ENCODE measurements at regions not wholly inside any gene's neighbourhood (a gene's known extent, or its start where the extent isn't known, plus 50 kb on each side); places are given as distances from the start of the nearest gene placed in this dataset.

GRCh38 chr4:110920990-110921389 lies 298.1 kb upstream of the PITX2 start:
- Mint-ChIP-seq H3K27me3 (ENCODE audit: low read depth) (no peaks in the 10 kb centered on the region), H3K36me3 (ENCODE audit: low read depth) (no peaks in the 10 kb centered on the region), H3K4me3 (ENCODE audit: low read depth) (no peak overlapping the region), H3K9me3 (no peaks in the 10 kb centered on the region), H3K4me1 (ENCODE audit: low read depth) (no peaks in the 10 kb centered on the region), H3K27ac (no peak overlapping the region)
- intact Hi-C loops (cut with micrococcal nuclease), result no loop called here
- no peak for DNase-seq (ENCODE audit: low spot score)

GRCh38 chr4:110924761-110925160 lies 301.9 kb upstream of the PITX2 start:
- no peaks in the 10 kb centered on the region for H3K4me1 Mint-ChIP-seq (ENCODE audit: low read depth)
- no peaks in the 10 kb centered on the region for H3K36me3 Mint-ChIP-seq (ENCODE audit: low read depth)
- H3K9me3 Mint-ChIP-seq, result no peaks in the 10 kb centered on the region
- H3K27me3 Mint-ChIP-seq (ENCODE audit: low read depth), result no peaks in the 10 kb centered on the region
- intact Hi-C loops (cut with micrococcal nuclease), result no loop called here
- no peak overlapping the region for H3K4me3 Mint-ChIP-seq (ENCODE audit: low read depth)
- H3K27ac Mint-ChIP-seq, result no peak overlapping the region
- DNase-seq (ENCODE audit: low spot score), result no peak

GRCh38 chr4:110926841-110927400 lies 304.0 kb upstream of the PITX2 start:
- Mint-ChIP-seq H3K27ac (no peak overlapping the region), H3K36me3 (ENCODE audit: low read depth) (no peaks in the 10 kb centered on the region), H3K9me3 (no peaks in the 10 kb centered on the region), H3K4me1 (ENCODE audit: low read depth) (no peaks in the 10 kb centered on the region), H3K27me3 (ENCODE audit: low read depth) (no peaks in the 10 kb centered on the region), H3K4me3 (ENCODE audit: low read depth) (no peak overlapping the region)
- DNase-seq (ENCODE audit: low spot score), result no peak
- intact Hi-C loops (cut with micrococcal nuclease), result no loop called here

- Mint-ChIP-seq H3K27me3 (ENCODE audit: low read depth) (no peaks in the 10 kb centered on the region), H3K4me1 (ENCODE audit: low read depth) (no peaks in the 10 kb centered on the region), H3K4me3 (ENCODE audit: low read depth) (no peak overlapping the region), H3K36me3 (ENCODE audit: low read depth) (no peaks in the 10 kb centered on the region), H3K9me3 (no peaks in the 10 kb centered on the region), H3K27ac (no peak overlapping the region)
- intact Hi-C loops (cut with micrococcal nuclease), result no loop called here
- DNase-seq (ENCODE audit: low spot score), result no peak
Measured at GRCh38 chr4:110933341-110933740, 310.5 kb upstream of the PITX2 start.

GRCh38 chr4:110944501-110944900 lies 321.6 kb upstream of the PITX2 start:
- DNase-seq (ENCODE audit: low spot score), result no peak
- H3K27ac Mint-ChIP-seq, result no peak overlapping the region
- no peak overlapping the region for H3K4me3 Mint-ChIP-seq (ENCODE audit: low read depth)
- intact Hi-C loops (cut with micrococcal nuclease), result no loop called here
- no peaks in the 10 kb centered on the region for H3K27me3 Mint-ChIP-seq (ENCODE audit: low read depth)
- H3K9me3 Mint-ChIP-seq, result no peaks in the 10 kb centered on the region
- H3K4me1 Mint-ChIP-seq (ENCODE audit: low read depth), result no peaks in the 10 kb centered on the region
- no peaks in the 10 kb centered on the region for H3K36me3 Mint-ChIP-seq (ENCODE audit: low read depth)

- intact Hi-C loops (cut with micrococcal nuclease), result no loop called here
- Mint-ChIP-seq H3K9me3 (no peaks in the 10 kb centered on the region), H3K36me3 (ENCODE audit: low read depth) (no peaks in the 10 kb centered on the region)
Measured at GRCh38 chr4:110945600-110945999, 322.7 kb upstream of the PITX2 start.

GRCh38 chr4:110949542-110949941 lies 326.7 kb upstream of the PITX2 start:
- no peak overlapping the region for H3K4me3 Mint-ChIP-seq (ENCODE audit: low read depth)
- intact Hi-C loops (cut with micrococcal nuclease), result no loop called here
- H3K9me3 Mint-ChIP-seq, result no peaks in the 10 kb centered on the region
- no peak overlapping the region for H3K27ac Mint-ChIP-seq
- H3K4me1 Mint-ChIP-seq (ENCODE audit: low read depth), result no peaks in the 10 kb centered on the region
- no peak for DNase-seq (ENCODE audit: low spot score)
- no peaks in the 10 kb centered on the region for H3K27me3 Mint-ChIP-seq (ENCODE audit: low read depth)
- no peaks in the 10 kb centered on the region for H3K36me3 Mint-ChIP-seq (ENCODE audit: low read depth)

More at GRCh38 chr4:110945600-110945999, 322.7 kb upstream of the PITX2 start:
- H3K4me3 Mint-ChIP-seq (ENCODE audit: low read depth), result no peak overlapping the region
- DNase-seq (ENCODE audit: low spot score), result no peak
- no peaks in the 10 kb centered on the region for H3K27me3 Mint-ChIP-seq (ENCODE audit: low read depth)
- H3K4me1 Mint-ChIP-seq (ENCODE audit: low read depth), result no peaks in the 10 kb centered on the region
- no peak overlapping the region for H3K27ac Mint-ChIP-seq

- Mint-ChIP-seq H3K27ac (no peak overlapping the region), H3K27me3 (ENCODE audit: low read depth) (no peaks in the 10 kb centered on the region), H3K36me3 (ENCODE audit: low read depth) (no peaks in the 10 kb centered on the region), H3K4me1 (ENCODE audit: low read depth) (no peaks in the 10 kb centered on the region), H3K4me3 (ENCODE audit: low read depth) (no peak overlapping the region), H3K9me3 (no peaks in the 10 kb centered on the region)
- intact Hi-C loops (cut with micrococcal nuclease), result no loop called here
- no peak for DNase-seq (ENCODE audit: low spot score)
Measured at GRCh38 chr4:110950731-110951130, 327.9 kb upstream of the PITX2 start.

GRCh38 chr4:110953191-110953590 lies 330.3 kb upstream of the PITX2 start:
- no peaks in the 10 kb centered on the region for H3K36me3 Mint-ChIP-seq (ENCODE audit: low read depth)
- H3K4me3 Mint-ChIP-seq (ENCODE audit: low read depth), result no peak overlapping the region
- H3K4me1 Mint-ChIP-seq (ENCODE audit: low read depth), result no peaks in the 10 kb centered on the region
- intact Hi-C loops (cut with micrococcal nuclease), result no loop called here
- H3K27ac Mint-ChIP-seq, result no peak overlapping the region
- no peaks in the 10 kb centered on the region for H3K27me3 Mint-ChIP-seq (ENCODE audit: low read depth)
- no peaks in the 10 kb centered on the region for H3K9me3 Mint-ChIP-seq
- DNase-seq (ENCODE audit: low spot score), result no peak

GRCh38 chr4:110953898-110954297 lies 331.0 kb upstream of the PITX2 start:
- H3K9me3 Mint-ChIP-seq, result no peaks in the 10 kb centered on the region
- no peaks in the 10 kb centered on the region for H3K36me3 Mint-ChIP-seq (ENCODE audit: low read depth)
- no peak overlapping the region for H3K4me3 Mint-ChIP-seq (ENCODE audit: low read depth)
- no peaks in the 10 kb centered on the region for H3K27me3 Mint-ChIP-seq (ENCODE audit: low read depth)
- DNase-seq (ENCODE audit: low spot score), result no peak
- H3K27ac Mint-ChIP-seq, result no peak overlapping the region
- no peaks in the 10 kb centered on the region for H3K4me1 Mint-ChIP-seq (ENCODE audit: low read depth)
- intact Hi-C loops (cut with micrococcal nuclease), result no loop called here

GRCh38 chr4:110955748-110956147 lies 332.9 kb upstream of the PITX2 start:
- no peaks in the 10 kb centered on the region for H3K4me1 Mint-ChIP-seq (ENCODE audit: low read depth)
- H3K36me3 Mint-ChIP-seq (ENCODE audit: low read depth), result no peaks in the 10 kb centered on the region
- intact Hi-C loops (cut with micrococcal nuclease), result no loop called here
- H3K9me3 Mint-ChIP-seq, result no peaks in the 10 kb centered on the region
- DNase-seq (ENCODE audit: low spot score), result no peak
- H3K27ac Mint-ChIP-seq, result no peak overlapping the region
- H3K27me3 Mint-ChIP-seq (ENCODE audit: low read depth), result no peaks in the 10 kb centered on the region
- H3K4me3 Mint-ChIP-seq (ENCODE audit: low read depth), result no peak overlapping the region

GRCh38 chr4:110959041-110959643 lies 336.3 kb upstream of the PITX2 start:
- Mint-ChIP-seq H3K4me3 (ENCODE audit: low read depth) (no peak overlapping the region), H3K4me1 (ENCODE audit: low read depth) (no peaks in the 10 kb centered on the region), H3K27ac (no peak overlapping the region), H3K9me3 (no peaks in the 10 kb centered on the region), H3K36me3 (ENCODE audit: low read depth) (no peaks in the 10 kb centered on the region), H3K27me3 (ENCODE audit: low read depth) (no peaks in the 10 kb centered on the region)
- DNase-seq (ENCODE audit: low spot score), result no peak
- intact Hi-C loops (cut with micrococcal nuclease), result no loop called here

GRCh38 chr4:110961066-110961465 lies 338.2 kb upstream of the PITX2 start:
- intact Hi-C loops (cut with micrococcal nuclease), result no loop called here
- DNase-seq (ENCODE audit: low spot score), result no peak
- Mint-ChIP-seq H3K27ac (no peak overlapping the region), H3K27me3 (ENCODE audit: low read depth) (no peaks in the 10 kb centered on the region), H3K36me3 (ENCODE audit: low read depth) (no peaks in the 10 kb centered on the region), H3K4me3 (ENCODE audit: low read depth) (no peak overlapping the region), H3K4me1 (ENCODE audit: low read depth) (no peaks in the 10 kb centered on the region), H3K9me3 (no peaks in the 10 kb centered on the region)

- no peaks in the 10 kb centered on the region for H3K9me3 Mint-ChIP-seq
- H3K27me3 Mint-ChIP-seq (ENCODE audit: low read depth), result no peaks in the 10 kb centered on the region
- no peaks in the 10 kb centered on the region for H3K36me3 Mint-ChIP-seq (ENCODE audit: low read depth)
- no peak overlapping the region for H3K4me3 Mint-ChIP-seq (ENCODE audit: low read depth)
- intact Hi-C loops (cut with micrococcal nuclease), result no loop called here
- H3K4me1 Mint-ChIP-seq (ENCODE audit: low read depth), result no peaks in the 10 kb centered on the region
- no peak overlapping the region for H3K27ac Mint-ChIP-seq
- DNase-seq (ENCODE audit: low spot score), result no peak
Measured at GRCh38 chr4:110962616-110963015, 339.7 kb upstream of the PITX2 start.

All from activated T-helper 2 cell treated with anti-CD3 and anti-CD28 coated beads, Interferon-gamma antibody, Interleukin-2, Interleukin-4, amounts not matched to agents 10 μg/mL and 5 μg/mL and 100 μg/mL, durations not matched to agents 14 hours and 24 hours and 36 hours (primary cell).